ENCODE measurements at regions not wholly inside any gene's neighbourhood (a gene's known extent, or its start where the extent isn't known, plus 50 kb on each side); places are given as distances from the start of the nearest gene placed in this dataset.

- no peak overlapping the region for H3K4me3 Mint-ChIP-seq
- no peaks in the 10 kb centered on the region for H3K27me3 Mint-ChIP-seq (ENCODE audit: low read depth)
- DNase-seq (ENCODE audit: low read depth, low spot score) = no peak
- H3K27ac Mint-ChIP-seq (ENCODE audit: unreplicated experiment) = no peak overlapping the region
- no peak for TF ChIP-seq CTCF (conservative IDR thresholded peaks at IDR 0.05)
- no peaks in the 10 kb centered on the region for H3K4me1 Mint-ChIP-seq
- H3K9me3 Mint-ChIP-seq = peaks cover 7% of the 10 kb centered on the region
- peaks cover 2% of the 10 kb centered on the region for H3K36me3 Mint-ChIP-seq (ENCODE audit: low read depth)
Observed at GRCh38 chr3:54071601-54072000, 50.8 kb upstream of the CACNA2D3 start.

GRCh38 chr3:54069961-54070360, 52.4 kb upstream of the CACNA2D3 start:
- Mint-ChIP-seq H3K27me3 (ENCODE audit: low read depth) (no peaks in the 10 kb centered on the region), H3K36me3 (ENCODE audit: low read depth) (peaks cover 2% of the 10 kb centered on the region), H3K27ac (ENCODE audit: unreplicated experiment) (no peak overlapping the region), H3K4me3 (no peak overlapping the region), H3K4me1 (no peaks in the 10 kb centered on the region), H3K9me3 (peaks cover 7% of the 10 kb centered on the region)
- no peak for TF ChIP-seq CTCF (conservative IDR thresholded peaks at IDR 0.05)
- no peak for DNase-seq (ENCODE audit: low read depth, low spot score)

- H3K9me3 Mint-ChIP-seq = peaks cover 3% of the 10 kb centered on the region
- H3K4me1 Mint-ChIP-seq = no peaks in the 10 kb centered on the region
- no peak for DNase-seq (ENCODE audit: low read depth, low spot score)
- H3K27me3 Mint-ChIP-seq (ENCODE audit: low read depth) = no peaks in the 10 kb centered on the region
- H3K36me3 Mint-ChIP-seq (ENCODE audit: low read depth) = peaks cover 2% of the 10 kb centered on the region
- no peak for TF ChIP-seq CTCF (conservative IDR thresholded peaks at IDR 0.05)
- no peak overlapping the region for H3K4me3 Mint-ChIP-seq
- no peak overlapping the region for H3K27ac Mint-ChIP-seq (ENCODE audit: unreplicated experiment)
Observed at GRCh38 chr3:54067055-54067698, 55.2 kb upstream of the CACNA2D3 start.

- TF ChIP-seq CTCF (conservative IDR thresholded peaks at IDR 0.05) = no peak
- peaks cover 2% of the 10 kb centered on the region for H3K36me3 Mint-ChIP-seq (ENCODE audit: low read depth)
Observed at GRCh38 chr3:54066253-54066652, 56.1 kb upstream of the CACNA2D3 start.

GRCh38 chr3:54065586-54065985, 56.8 kb upstream of the CACNA2D3 start:
- peaks cover 2% of the 10 kb centered on the region for H3K36me3 Mint-ChIP-seq (ENCODE audit: low read depth)
- H3K27me3 Mint-ChIP-seq (ENCODE audit: low read depth) = no peaks in the 10 kb centered on the region
- no peak overlapping the region for H3K27ac Mint-ChIP-seq (ENCODE audit: unreplicated experiment)
- DNase-seq (ENCODE audit: low read depth, low spot score) = no peak
- no peaks in the 10 kb centered on the region for H3K4me1 Mint-ChIP-seq
- no peak for TF ChIP-seq CTCF (conservative IDR thresholded peaks at IDR 0.05)
- H3K9me3 Mint-ChIP-seq = no peaks in the 10 kb centered on the region
- H3K4me3 Mint-ChIP-seq = no peak overlapping the region

More at GRCh38 chr3:54066253-54066652, 56.1 kb upstream of the CACNA2D3 start:
- H3K27me3 Mint-ChIP-seq (ENCODE audit: low read depth) = no peaks in the 10 kb centered on the region
- no peaks in the 10 kb centered on the region for H3K4me1 Mint-ChIP-seq
- H3K9me3 Mint-ChIP-seq = peaks cover 3% of the 10 kb centered on the region
- DNase-seq (ENCODE audit: low read depth, low spot score) = no peak
- no peak overlapping the region for H3K4me3 Mint-ChIP-seq
- H3K27ac Mint-ChIP-seq (ENCODE audit: unreplicated experiment) = peak overlapping the region; percentile 62
